ENCODE measurements at regions not wholly inside any gene's neighbourhood (a gene's known extent, or its start where the extent isn't known, plus 50 kb on each side); places are given as distances from the start of the nearest gene placed in this dataset.

GRCh38 chr13:107882708-107883560 is 332.4 kb downstream of the LIG4 start:
- Histone ChIP-seq H2AFZ (ENCODE audit: low read length) (no peak overlapping the region), H3K9ac (ENCODE audit: low read depth, low read length, poor library complexity, severe bottlenecking) (no peak overlapping the region), H3K9me2 (replicated peaks; ENCODE audit: low read depth, low read length) (no peaks in the 10 kb centered on the region), H3K36me3 (ENCODE audit: insufficient read depth, low read length) (no peaks in the 10 kb centered on the region), H3K9me3 (ENCODE audit: insufficient read depth, low read depth, low read length) (no peaks in the 10 kb centered on the region), H3K4me1 (ENCODE audit: insufficient read depth, low read length, poor library complexity, severe bottlenecking) (no peaks in the 10 kb centered on the region), H3F3A (ENCODE audit: low read depth) (no peaks in the 10 kb centered on the region), H3K79me2 (ENCODE audit: insufficient read depth, low read length) (no peaks in the 10 kb centered on the region), H3K4me2 (ENCODE audit: low read depth, low read length, poor library complexity, severe bottlenecking) (no peak overlapping the region), H3K4me3 (ENCODE audit: low read length, poor library complexity, severe bottlenecking) (no peak overlapping the region), H3K27me3 (ENCODE audit: insufficient read depth, low read length, poor library complexity, severe bottlenecking) (no peaks in the 10 kb centered on the region), H4K20me1 (ENCODE audit: insufficient read depth, low read length, poor library complexity, severe bottlenecking) (no peaks in the 10 kb centered on the region)
- TF ChIP-seq EZH2phosphoT487 (IDR thresholded peaks at IDR 0.05; ENCODE audit: borderline replicate concordance) (no peak), CTCF (conservative IDR thresholded peaks at IDR 0.05; ENCODE audit: low read length) (no peak)

GRCh38 chr13:107881362-107881761 is 334.0 kb downstream of the LIG4 start:
- Histone ChIP-seq H3K4me2 (ENCODE audit: low read depth, low read length, poor library complexity, severe bottlenecking) (no peak overlapping the region), H3K36me3 (ENCODE audit: insufficient read depth, low read length) (no peaks in the 10 kb centered on the region), H3F3A (ENCODE audit: low read depth) (no peaks in the 10 kb centered on the region), H3K79me2 (ENCODE audit: insufficient read depth, low read length) (no peaks in the 10 kb centered on the region), H3K9me2 (replicated peaks; ENCODE audit: low read depth, low read length) (no peaks in the 10 kb centered on the region), H3K4me1 (ENCODE audit: insufficient read depth, low read length, poor library complexity, severe bottlenecking) (no peaks in the 10 kb centered on the region), H2AFZ (ENCODE audit: low read length) (no peak overlapping the region), H3K4me3 (ENCODE audit: low read length, poor library complexity, severe bottlenecking) (no peak overlapping the region), H3K9me3 (ENCODE audit: insufficient read depth, low read depth, low read length) (no peaks in the 10 kb centered on the region; the same call in 1 of the 2 replicates), H4K20me1 (ENCODE audit: insufficient read depth, low read length, poor library complexity, severe bottlenecking) (no peaks in the 10 kb centered on the region), H3K27me3 (ENCODE audit: insufficient read depth, low read length, poor library complexity, severe bottlenecking) (no peaks in the 10 kb centered on the region), H3K9ac (ENCODE audit: low read depth, low read length, poor library complexity, severe bottlenecking) (no peak overlapping the region)
- TF ChIP-seq EZH2phosphoT487 (IDR thresholded peaks at IDR 0.05; ENCODE audit: borderline replicate concordance) (no peak), CTCF (conservative IDR thresholded peaks at IDR 0.05; ENCODE audit: low read length) (no peak)

GRCh38 chr13:107874456-107874855 is 340.9 kb downstream of the LIG4 start:
- H3F3A ChIP-seq (ENCODE audit: low read depth), result no peaks in the 10 kb centered on the region
- no peaks in the 10 kb centered on the region for H4K20me1 ChIP-seq (ENCODE audit: insufficient read depth, low read length, poor library complexity, severe bottlenecking)
- H3K4me2 ChIP-seq (ENCODE audit: low read depth, low read length, poor library complexity, severe bottlenecking), result no peak overlapping the region
- no peak overlapping the region for H3K4me3 ChIP-seq (ENCODE audit: low read length, poor library complexity, severe bottlenecking)
- H2AFZ ChIP-seq (ENCODE audit: low read length), result no peak overlapping the region
- H3K9me3 ChIP-seq (ENCODE audit: insufficient read depth, low read depth, low read length), result no peaks in the 10 kb centered on the region; the same call in 1 of the 2 replicates
- H3K4me1 ChIP-seq (ENCODE audit: insufficient read depth, low read length, poor library complexity, severe bottlenecking), result no peaks in the 10 kb centered on the region
- no peak for TF ChIP-seq CTCF (conservative IDR thresholded peaks at IDR 0.05; ENCODE audit: low read length)
- TF ChIP-seq EZH2phosphoT487 (IDR thresholded peaks at IDR 0.05; ENCODE audit: borderline replicate concordance), result no peak
- no peak overlapping the region for H3K9ac ChIP-seq (ENCODE audit: low read depth, low read length, poor library complexity, severe bottlenecking)
- no peaks in the 10 kb centered on the region for H3K79me2 ChIP-seq (ENCODE audit: insufficient read depth, low read length)
- no peaks in the 10 kb centered on the region for H3K9me2 ChIP-seq (replicated peaks; ENCODE audit: low read depth, low read length)
- no peaks in the 10 kb centered on the region for H3K27me3 ChIP-seq (ENCODE audit: insufficient read depth, low read length, poor library complexity, severe bottlenecking)
- H3K36me3 ChIP-seq (ENCODE audit: insufficient read depth, low read length), result no peaks in the 10 kb centered on the region
